OCI-LY1 (cell line): ENCODE measurements at regions not wholly inside any gene's neighbourhood (a gene's known extent, or its start where the extent isn't known, plus 50 kb on each side); places are given as distances from the start of the nearest gene placed in this dataset.

Experiments used
- H2AFZ ChIP-seq: fragments of 200-600 bp; sonication (generic), shearing (Covaris generic); 2 replicates; pipeline ENCODE4 v1.6.0; 2014; ENCODE audit warnings: antibody characterized with exemption, mild to moderate bottlenecking, low read length
- H3F3A ChIP-seq: fragments of 200-600 bp; sonication (generic), shearing (Covaris generic); 2 replicates; pipeline ENCODE4 v1.6.0; 2014; ENCODE audit warnings: mild to moderate bottlenecking, antibody characterized with exemption, low read length, moderate library complexity; ENCODE audit not compliant: insufficient read depth
- H3K27ac ChIP-seq: fragments of 200-600 bp; sonication (generic); 2 replicates; pipeline ENCODE4 v1.5.1; 2014; ENCODE audit warnings: low read length, mixed run types, mild to moderate bottlenecking, low read depth; ENCODE audit not compliant: poor library complexity, severe bottlenecking
- H3K27me3 ChIP-seq: fragments of 200-600 bp; sonication (generic); 2 replicates; pipeline ENCODE4 v1.6.0; 2014; ENCODE audit warnings: antibody characterized with exemption, mild to moderate bottlenecking, low read length, moderate library complexity; ENCODE audit not compliant: insufficient read depth
- H3K36me3 ChIP-seq: fragments of 200-600 bp; sonication (generic); 2 replicates; pipeline ENCODE4 v1.6.1; 2014; ENCODE audit warnings: mild to moderate bottlenecking, antibody characterized with exemption, low read length, moderate library complexity, mixed read lengths; ENCODE audit not compliant: insufficient read depth
- H3K4me1 ChIP-seq: fragments of 200-600 bp; sonication (generic); 2 replicates; pipeline ENCODE4 v1.5.1; 2014; ENCODE audit warnings: mild to moderate bottlenecking, low read length, moderate library complexity; ENCODE audit not compliant: insufficient read depth, severe bottlenecking
- H3K4me2 ChIP-seq: fragments of 200-600 bp; sonication (generic), shearing (Covaris generic); 2 replicates; pipeline ENCODE4 v1.6.1; 2014; ENCODE audit warnings: low read length
- H3K4me3 ChIP-seq: fragments of 200-600 bp; sonication (generic); 2 replicates; pipeline ENCODE4 v1.5.1; 2014; ENCODE audit warnings: low read length, low read depth, mild to moderate bottlenecking, mixed read lengths; ENCODE audit not compliant: poor library complexity, severe bottlenecking
- H3K79me2 ChIP-seq: fragments of 200-600 bp; shearing (Covaris generic); 2 replicates; pipeline ENCODE4 v1.6.1; 2016; ENCODE audit warnings: mixed run types, low read length, mixed read lengths; ENCODE audit not compliant: insufficient read depth
- H3K9ac ChIP-seq: fragments of 200-600 bp; sonication (generic), shearing (Covaris generic); 2 replicates; pipeline ENCODE4 v1.6.1; 2014; ENCODE audit warnings: mild to moderate bottlenecking, low read length, mixed read lengths
- H3K9me2 ChIP-seq: fragments of 200-600 bp; sonication (generic), shearing (Covaris generic); 2 replicates; pipeline ENCODE4 v1.6.1; 2014; ENCODE audit warnings: low read depth, mild to moderate bottlenecking, low read length, mixed read lengths
- H3K9me3 ChIP-seq: fragments of 200-600 bp; shearing (Covaris generic); 2 replicates; pipeline ENCODE4 v1.6.1; 2014; ENCODE audit warnings: low read length, mixed read lengths
- H4K20me1 ChIP-seq: fragments of 200-600 bp; sonication (generic), shearing (Covaris generic); 2 replicates; pipeline ENCODE4 v1.6.0; 2016; ENCODE audit warnings: mild to moderate bottlenecking, low read length; ENCODE audit not compliant: insufficient read depth
- CTCF ChIP-seq: fragments of 200-600 bp; sonication (generic), shearing (Covaris generic); IDR thresholded peaks from 2 replicates; pipeline ENCODE4 v1.5.1; 2017; ENCODE audit warnings: mild to moderate bottlenecking, antibody characterized with exemption, low read length, moderate library complexity, mixed read lengths
- EZH2 ChIP-seq: fragments of 200-600 bp; sonication (generic), shearing (Covaris generic); IDR thresholded peaks from 2 replicates; pipeline ENCODE4 v1.8.0; 2017; ENCODE audit warnings: borderline replicate concordance, mixed run types, mild to moderate bottlenecking, antibody characterized with exemption, low read length, moderate library complexity, mixed read lengths

- Histone ChIP-seq H3K27me3 (no peaks in the 10 kb centered on the region; the same call in 1 of the 2 replicates), H4K20me1 (no peaks in the 10 kb centered on the region), H3K4me2 (no peak overlapping the region), H3K36me3 (no peaks in the 10 kb centered on the region), H3K9ac (no peak overlapping the region), H3K9me3 (no peaks in the 10 kb centered on the region), H2AFZ (no peak overlapping the region), H3K4me1 (no peaks in the 10 kb centered on the region), H3K27ac (no peak overlapping the region), H3K9me2 (no peaks in the 10 kb centered on the region), H3K79me2 (no peaks in the 10 kb centered on the region), H3F3A (no peaks in the 10 kb centered on the region), H3K4me3 (no peak overlapping the region)
- TF ChIP-seq CTCF (no peak), EZH2 (no peak)
These were observed 268.3 kb upstream of the MAF start for GRCh38 chr16:79868841-79869240.

GRCh38 chr16:79867425-79867997 lies 267.0 kb upstream of the MAF start:
- Histone ChIP-seq H3K4me1 (no peaks in the 10 kb centered on the region), H3K4me3 (no peak overlapping the region), H2AFZ (no peak overlapping the region), H3K9ac (no peak overlapping the region), H3K9me3 (no peaks in the 10 kb centered on the region), H3K9me2 (no peaks in the 10 kb centered on the region), H4K20me1 (no peaks in the 10 kb centered on the region), H3K36me3 (no peaks in the 10 kb centered on the region), H3K27me3 (no peaks in the 10 kb centered on the region; the same call in 1 of the 2 replicates), H3K79me2 (no peaks in the 10 kb centered on the region), H3K27ac (no peak overlapping the region), H3K4me2 (no peak overlapping the region), H3F3A (no peaks in the 10 kb centered on the region)
- no peak for TF ChIP-seq CTCF
- TF ChIP-seq EZH2, result no peak

- Histone ChIP-seq H3K9ac (no peak overlapping the region), H3K9me3 (no peaks in the 10 kb centered on the region), H2AFZ (no peak overlapping the region), H4K20me1 (no peaks in the 10 kb centered on the region), H3F3A (no peaks in the 10 kb centered on the region), H3K4me3 (no peak overlapping the region), H3K9me2 (no peaks in the 10 kb centered on the region), H3K4me2 (no peak overlapping the region), H3K79me2 (no peaks in the 10 kb centered on the region), H3K27me3 (no peaks in the 10 kb centered on the region; the same call in 1 of the 2 replicates), H3K4me1 (no peaks in the 10 kb centered on the region), H3K36me3 (no peaks in the 10 kb centered on the region), H3K27ac (no peak overlapping the region)
- TF ChIP-seq CTCF, result no peak
- no peak for TF ChIP-seq EZH2
These were observed 265.4 kb upstream of the MAF start for GRCh38 chr16:79865918-79866317.
